ENCODE measurements at regions not wholly inside any gene's neighbourhood (a gene's known extent, or its start where the extent isn't known, plus 50 kb on each side); places are given as distances from the start of the nearest gene placed in this dataset.
A peak's percentile ranks its signal among the peaks of the same experiment; 100 is the strongest.

- DNase-seq = no peak
Observed at GRCh38 chr15:99440551-99441443, 125.0 kb upstream of the MEF2A start.

- no peak for DNase-seq
Observed at GRCh38 chr15:99441444-99441800, 124.4 kb upstream of the MEF2A start.

GRCh38 chr15:99441871-99442251 lies 123.9 kb upstream of the MEF2A start:
- DNase-seq = no peak

- DNase-seq = peak; percentile 33
Observed at GRCh38 chr15:99442252-99442897, 123.4 kb upstream of the MEF2A start.

GRCh38 chr15:99443056-99443756 lies 122.6 kb upstream of the MEF2A start:
- DNase-seq = no peak

GRCh38 chr15:99443768-99444446 lies 121.9 kb upstream of the MEF2A start:
- DNase-seq = no peak

- DNase-seq = no peak
Observed at GRCh38 chr15:99445272-99445850, 120.4 kb upstream of the MEF2A start.

- no peak for DNase-seq
Observed at GRCh38 chr15:99446565-99447496, 119.0 kb upstream of the MEF2A start.

GRCh38 chr15:99447497-99448371 lies 118.0 kb upstream of the MEF2A start:
- DNase-seq = no peak

- no peak for DNase-seq
Observed at GRCh38 chr15:99449514-99449913, 116.3 kb upstream of the MEF2A start.

GRCh38 chr15:99450896-99451358 lies 114.9 kb upstream of the MEF2A start:
- no peak for DNase-seq

- no peak for DNase-seq
Observed at GRCh38 chr15:99451484-99451883, 114.3 kb upstream of the MEF2A start.

GRCh38 chr15:99452010-99452409 lies 113.8 kb upstream of the MEF2A start:
- no peak for DNase-seq

- DNase-seq = no peak
Observed at GRCh38 chr15:99452728-99453636, 112.8 kb upstream of the MEF2A start.

GRCh38 chr15:99453637-99454030 lies 112.2 kb upstream of the MEF2A start:
- no peak for DNase-seq

- DNase-seq = no peak
Observed at GRCh38 chr15:99454107-99454809, 111.5 kb upstream of the MEF2A start.

GRCh38 chr15:99454941-99455788 lies 110.6 kb upstream of the MEF2A start:
- peak; percentile 71 for DNase-seq

GRCh38 chr15:99455789-99456160 lies 110.0 kb upstream of the MEF2A start:
- no peak for DNase-seq
